ENCODE measurements at regions not wholly inside any gene's neighbourhood (a gene's known extent, or its start where the extent isn't known, plus 50 kb on each side); places are given as distances from the start of the nearest gene placed in this dataset.
A peak's percentile ranks its signal among the peaks of the same experiment; 100 is the strongest.

DNA sequence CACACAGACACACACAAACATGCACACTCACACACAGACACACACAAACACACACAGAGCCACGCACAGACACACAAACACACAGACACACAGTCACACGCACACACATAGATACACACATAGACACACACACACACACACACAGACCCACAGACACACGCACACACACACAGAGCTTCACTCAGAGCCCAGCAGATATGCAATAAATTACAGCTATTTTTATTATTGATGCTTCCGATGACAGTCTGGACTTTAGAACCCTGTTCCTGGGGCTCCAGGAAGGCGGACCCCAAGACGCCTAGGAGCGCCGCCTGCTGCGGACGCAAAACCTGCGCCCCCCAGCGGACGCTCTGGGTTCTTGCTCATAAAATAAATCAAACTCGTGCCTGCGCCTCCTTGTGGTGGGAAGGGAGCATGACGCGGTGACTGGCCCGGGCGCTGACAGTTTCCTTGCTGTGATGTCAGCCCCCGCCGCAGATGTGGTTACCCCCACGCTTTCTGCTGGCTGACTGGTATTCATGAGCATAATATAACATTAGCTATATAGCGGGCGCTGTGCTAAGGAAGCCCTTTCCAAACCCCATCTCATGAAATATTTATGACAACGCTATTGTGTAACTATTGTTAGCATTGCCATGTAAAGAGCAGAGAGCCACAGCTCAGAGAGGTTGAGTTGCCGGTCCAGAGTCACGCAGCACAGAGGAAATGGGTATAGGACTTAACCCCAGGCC lies 64.4 kb upstream of the TM9SF2 start:
- FAIRE-seq: no peak

- FAIRE-seq: no peak
These were observed 62.2 kb upstream of the TM9SF2 start for GRCh38 chr13:99439048-99439447.

GRCh38 chr13:99439850-99440604 lies 61.2 kb upstream of the TM9SF2 start:
- FAIRE-seq: no peak

DNA sequence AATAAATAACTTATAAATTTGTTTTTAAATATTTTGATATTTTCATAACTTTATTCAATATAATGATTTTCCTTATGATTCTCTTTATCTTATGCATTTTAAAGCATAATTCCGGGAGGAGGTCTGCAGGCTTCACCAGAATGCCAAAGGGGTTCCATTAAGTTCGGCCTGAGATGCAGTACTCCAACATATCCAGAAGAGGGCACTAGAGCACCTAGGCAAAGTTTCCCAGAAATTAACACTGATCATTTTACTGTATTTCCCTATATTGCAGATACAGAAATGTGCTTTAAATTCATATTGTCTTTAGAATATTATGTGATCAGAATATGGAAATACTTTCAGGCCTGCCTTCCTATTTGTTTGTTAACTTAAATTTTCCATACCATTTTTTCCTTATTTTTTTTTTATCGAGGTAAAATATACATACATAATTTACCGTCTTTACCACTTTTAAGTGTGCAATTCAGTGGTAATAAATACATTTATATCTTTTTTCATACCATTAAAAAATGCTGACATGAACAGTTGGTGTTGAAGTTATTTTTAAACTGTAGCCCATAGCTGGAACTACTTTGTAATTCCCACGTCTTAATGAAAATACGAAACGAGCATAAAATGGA lies 58.9 kb upstream of the TM9SF2 start:
- peak; percentile 64 for FAIRE-seq

GRCh38 chr13:99446242-99446641 lies 55.0 kb upstream of the TM9SF2 start:
- no peak for FAIRE-seq

DNA sequence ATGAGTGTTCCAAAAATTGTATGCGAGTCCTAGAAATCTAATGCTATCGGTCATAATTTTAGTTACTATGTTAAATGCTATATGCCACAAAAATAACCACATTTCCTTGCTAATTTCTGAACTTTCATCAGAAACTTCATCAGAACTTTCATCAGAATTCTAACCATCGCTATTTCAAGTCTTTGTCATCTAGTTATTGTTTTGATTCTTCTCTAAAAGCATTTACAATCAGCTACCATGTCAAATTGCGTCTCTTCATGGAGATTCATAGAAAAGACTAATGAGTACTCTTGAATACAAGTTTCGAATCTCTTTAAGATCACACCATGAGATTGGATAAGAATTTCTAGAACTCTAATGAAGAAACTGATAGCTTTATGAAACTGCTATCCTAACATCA lies 52.7 kb upstream of the TM9SF2 start:
- no peak for FAIRE-seq

GRCh38 chr13:99450416-99450815 lies 50.9 kb upstream of the TM9SF2 start:
- no peak for FAIRE-seq
